Transverse colon (tissue), 4 donors: ENCODE measurements at regions not wholly inside any gene's neighbourhood (a gene's known extent, or its start where the extent isn't known, plus 50 kb on each side); places are given as distances from the start of the nearest gene placed in this dataset.

Source experiments
- DNase-seq: peaks from one replicate; pipeline ENCODE4 v3.0.0-alpha.2; 2019
- H3K27ac ChIP-seq, 4 donors: fragments of 200-600 bp; sonication (generic); 2 replicates each; pipeline ENCODE4 v1.5.1; 2016 to 2018; ENCODE audit warnings: inconsistent platforms in 4 of 4
- H3K27me3 ChIP-seq: fragments of 200-600 bp; sonication (generic); 2 replicates; pipeline ENCODE4 v1.5.1; 2017; ENCODE audit warnings: inconsistent platforms
- H3K36me3 ChIP-seq, 4 donors: fragments of 200-600 bp; sonication (generic); 2 replicates each; pipeline ENCODE4 v1.5.1; 2017 to 2019; ENCODE audit warnings: inconsistent platforms in 4 of 4
- H3K4me1 ChIP-seq, 4 donors: fragments of 200-600 bp; sonication (generic); 2 replicates each; pipeline ENCODE4 v1.5.1; 2017 to 2020; ENCODE audit warnings: inconsistent platforms in 4 of 4
- H3K4me3 ChIP-seq, 4 donors: fragments of 200-600 bp; sonication (generic); 1 replicate in 1 of 4; 2 replicates in 3 of 4; pipeline versions ENCODE4 v1.5.1 to v1.6.1; 2017 to 2019; ENCODE audit warnings: inconsistent platforms in 4 of 4
- H3K9me3 ChIP-seq, 2 donors: fragments of 200-600 bp; sonication (generic); 2 replicates each; pipeline ENCODE4 v1.5.1; 2017 to 2019; ENCODE audit warnings: inconsistent platforms in 2 of 2
- EP300 ChIP-seq: sonication (generic); formaldehyde crosslinking; IDR thresholded peaks from one replicate; pipeline ENCODE4 v1.6.1; 2017; ENCODE audit warnings: antibody characterized with exemption, low read depth
- POLR2A ChIP-seq: fragments of 450-650 bp; IDR thresholded peaks from one replicate; pipeline ENCODE4 v1.6.1; 2016; ENCODE audit warnings: antibody characterized with exemption, mild to moderate bottlenecking, moderate library complexity
- POLR2AphosphoS5 ChIP-seq, 3 donors: sonication (generic); formaldehyde crosslinking; IDR thresholded peaks; one replicate each; pipeline ENCODE4 v1.6.1; 2016; ENCODE audit warnings: antibody characterized with exemption in 3 of 3
- WGBS, 2 donors: methylation state at CpG; one replicate each; pipeline ENCODE4 v1.1.5; 2018; ENCODE audit warnings: low coverage in 1 of 2; 5-methylcytosine and 5-hydroxymethylcytosine counted together
- in situ Hi-C, 4 donors: fragments of 200-750 bp; cut with MboI; loops; one replicate each; pipeline versions ENCODE4 v1.15.0 to v1.15.1; 2017; ENCODE audit warnings: low sequenced_read_pairs in 3 of 4, low pct_ligation_motif_present in 1 of 4, low pct_unique_long_range_greater_than_20kb in 1 of 4
- intact Hi-C: fragments of 100-400 bp; cut with DNase I; formaldehyde crosslinking; loops from one replicate; pipeline ENCODE4 v1.15.1; 2023; ENCODE audit warnings: low total_unique reads
- TF ChIP-seq, protein P1 (sequence below), 5 experiments: fragments of 200-600 bp in 3 of 5; fragments of 450-650 bp in 2 of 5; sonication (generic) in 3 of 5; IDR thresholded peaks; 1 replicate in 2 of 5; 2 replicates in 3 of 5; pipeline ENCODE4 v1.5.1; 2016 to 2017; ENCODE audit warnings: antibody characterized with exemption in 5 of 5, inconsistent platforms in 3 of 5, mild to moderate bottlenecking in 2 of 5, moderate library complexity in 1 of 5

DNA sequence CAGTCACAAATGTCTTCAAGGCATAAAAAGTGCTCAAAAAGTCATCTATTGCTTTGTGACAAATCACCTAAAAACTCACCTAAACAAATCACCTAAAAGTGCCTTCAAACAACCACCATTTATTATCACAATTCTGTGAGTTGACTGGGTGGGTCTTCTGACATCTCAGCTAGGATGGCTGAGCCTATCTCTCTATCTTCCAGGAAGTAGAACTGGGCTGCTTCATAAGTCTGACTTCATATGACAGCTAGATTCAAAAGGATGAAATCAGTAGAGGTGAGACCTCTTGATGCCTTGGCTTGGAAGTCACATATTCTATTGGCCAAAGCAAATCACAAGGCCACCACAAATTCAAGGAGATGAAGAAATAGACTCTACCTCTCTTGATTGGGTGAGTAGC, 199.2 kb upstream of the SLC39A10 start:
- no peak for DNase-seq
- intact Hi-C loops (no loop called here), in situ Hi-C loops (no loop called here)
- Histone ChIP-seq H3K4me3 (no peak overlapping the region), H3K36me3 (no peaks in the 10 kb centered on the region), H3K9me3 (no peaks in the 10 kb centered on the region), H3K4me1 (no peaks in the 10 kb centered on the region), H3K27ac (no peak overlapping the region), H3K27me3 (no peaks in the 10 kb centered on the region)
- TF ChIP-seq POLR2AphosphoS5 (IDR thresholded peaks at IDR 0.05) (no peak), POLR2A (no peak), EP300 (no peak)
- TF ChIP-seq, protein P1, sequence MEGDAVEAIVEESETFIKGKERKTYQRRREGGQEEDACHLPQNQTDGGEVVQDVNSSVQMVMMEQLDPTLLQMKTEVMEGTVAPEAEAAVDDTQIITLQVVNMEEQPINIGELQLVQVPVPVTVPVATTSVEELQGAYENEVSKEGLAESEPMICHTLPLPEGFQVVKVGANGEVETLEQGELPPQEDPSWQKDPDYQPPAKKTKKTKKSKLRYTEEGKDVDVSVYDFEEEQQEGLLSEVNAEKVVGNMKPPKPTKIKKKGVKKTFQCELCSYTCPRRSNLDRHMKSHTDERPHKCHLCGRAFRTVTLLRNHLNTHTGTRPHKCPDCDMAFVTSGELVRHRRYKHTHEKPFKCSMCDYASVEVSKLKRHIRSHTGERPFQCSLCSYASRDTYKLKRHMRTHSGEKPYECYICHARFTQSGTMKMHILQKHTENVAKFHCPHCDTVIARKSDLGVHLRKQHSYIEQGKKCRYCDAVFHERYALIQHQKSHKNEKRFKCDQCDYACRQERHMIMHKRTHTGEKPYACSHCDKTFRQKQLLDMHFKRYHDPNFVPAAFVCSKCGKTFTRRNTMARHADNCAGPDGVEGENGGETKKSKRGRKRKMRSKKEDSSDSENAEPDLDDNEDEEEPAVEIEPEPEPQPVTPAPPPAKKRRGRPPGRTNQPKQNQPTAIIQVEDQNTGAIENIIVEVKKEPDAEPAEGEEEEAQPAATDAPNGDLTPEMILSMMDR (IDR thresholded peaks at IDR 0.05): no peak

DNA sequence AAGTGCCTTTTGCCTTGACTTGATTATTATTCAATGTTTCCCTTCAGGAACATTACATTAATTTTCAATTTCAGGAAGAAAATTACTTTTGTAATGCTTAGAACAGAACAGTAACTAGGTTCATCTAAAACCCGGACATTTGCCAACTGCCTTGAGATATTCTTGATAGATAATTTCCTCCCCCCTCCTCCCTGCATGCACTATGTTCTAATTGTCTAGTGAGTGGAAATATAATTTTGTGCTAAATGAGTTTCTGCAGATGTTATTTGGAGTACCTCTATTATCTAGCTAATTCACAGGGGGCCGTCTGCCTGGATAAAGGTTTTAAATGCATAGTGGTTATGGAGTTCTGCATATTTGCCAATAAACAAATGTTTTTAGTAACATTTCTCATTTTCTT, 200.3 kb upstream of the SLC39A10 start:
- 88 to 93% methylated on average over 2 of the region's 2 CpGs for WGBS, 2 donors
- DNase-seq: no peak

DNA sequence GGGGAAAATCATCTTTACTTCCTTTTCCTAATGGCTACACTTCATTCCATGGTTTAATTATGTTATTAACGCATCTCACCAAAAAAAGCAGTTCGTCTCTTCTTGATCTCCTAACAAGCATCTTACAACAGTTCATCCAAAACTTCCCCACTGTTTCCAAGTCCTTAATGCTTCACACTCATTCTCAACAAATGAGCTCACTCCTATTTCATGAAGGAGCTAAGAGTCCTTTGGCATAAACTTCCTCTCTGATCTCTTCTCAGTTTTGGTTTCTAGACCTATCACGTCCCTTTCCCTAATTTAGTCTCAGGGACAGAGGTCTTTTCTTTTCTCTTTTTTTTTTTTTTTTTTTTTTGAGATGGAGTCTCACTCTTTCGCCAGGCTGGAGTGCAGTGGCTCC, 205.9 kb upstream of the SLC39A10 start:
- WGBS, 2 donors: 67 to 89% methylated on average over 2 to 4 of the region's 4 CpGs
- TF ChIP-seq, protein P1 (IDR thresholded peaks at IDR 0.05): no peak
- no peak for TF ChIP-seq POLR2A
- no peak for TF ChIP-seq EP300
- no peak for TF ChIP-seq POLR2AphosphoS5 (IDR thresholded peaks at IDR 0.05)
- Histone ChIP-seq H3K9me3 (no peaks in the 10 kb centered on the region), H3K4me1 (peaks cover 0 to 7% (median 0%) of the 10 kb centered on the region in 4 donors), H3K36me3 (no peaks in the 10 kb centered on the region), H3K27ac (no peak overlapping the region), H3K4me3 (no peak overlapping the region), H3K27me3 (no peaks in the 10 kb centered on the region)
- no peak for DNase-seq
- in situ Hi-C loops: no loop called here
- intact Hi-C loops: no loop called here

More for the DNA sequence above, 200.3 kb upstream of the SLC39A10 start:
- TF ChIP-seq, protein P1 (IDR thresholded peaks at IDR 0.05): no peak
- no peak for TF ChIP-seq POLR2A
- TF ChIP-seq POLR2AphosphoS5 (IDR thresholded peaks at IDR 0.05): no peak
- TF ChIP-seq EP300: no peak
- Histone ChIP-seq H3K27me3 (no peaks in the 10 kb centered on the region), H3K27ac (no peak overlapping the region), H3K4me3 (no peak overlapping the region), H3K36me3 (no peaks in the 10 kb centered on the region), H3K9me3 (no peaks in the 10 kb centered on the region), H3K4me1 (peaks cover 0 to 3% (median 0%) of the 10 kb centered on the region in 4 donors)
- intact Hi-C loops (no loop called here), in situ Hi-C loops (no loop called here)

DNA sequence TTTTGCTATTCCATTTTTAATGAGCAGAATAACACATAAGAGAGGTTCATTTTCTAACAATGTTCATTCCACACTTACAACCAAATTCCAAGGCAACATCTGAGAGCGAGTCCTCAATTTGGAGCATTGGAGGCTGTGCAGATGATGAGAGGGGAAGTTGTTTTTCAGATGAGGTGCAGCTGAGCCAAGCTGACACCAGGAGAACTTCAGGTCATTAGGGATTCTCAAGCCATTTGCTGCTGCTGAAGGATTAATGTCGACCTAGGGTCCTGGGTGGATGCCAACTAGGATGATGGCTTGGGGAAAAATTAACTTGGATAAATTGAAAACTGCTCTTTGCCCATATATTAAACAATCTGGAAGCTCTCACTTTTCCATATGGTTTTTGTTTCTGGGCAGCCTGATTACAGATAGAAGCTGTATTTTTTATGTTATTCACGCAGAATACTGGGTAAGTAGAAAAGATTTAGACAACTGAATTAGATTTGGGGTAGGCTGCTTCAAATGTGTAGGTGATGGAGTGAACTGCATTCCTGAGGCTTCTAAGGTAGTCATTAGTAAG, 206.4 kb upstream of the SLC39A10 start:
- no peak overlapping the region for H3K27ac ChIP-seq
- DNase-seq: no peak
- in situ Hi-C loops (no loop called here), intact Hi-C loops (no loop called here)
- 39 to 69% methylated on average over 2 to 3 of the region's 3 CpGs for WGBS, 2 donors
- H3K4me3 ChIP-seq: no peak overlapping the region
- H3K9me3 ChIP-seq: no peaks in the 10 kb centered on the region
- peaks cover 0 to 7% (median 0%) of the 10 kb centered on the region in 4 donors for H3K4me1 ChIP-seq
- H3K27me3 ChIP-seq: no peaks in the 10 kb centered on the region
- no peak for TF ChIP-seq EP300
- no peak for TF ChIP-seq POLR2A
- no peak for TF ChIP-seq POLR2AphosphoS5 (IDR thresholded peaks at IDR 0.05)
- TF ChIP-seq, protein P1 (IDR thresholded peaks at IDR 0.05): no peak
- H3K36me3 ChIP-seq: no peaks in the 10 kb centered on the region
